ENCODE measurements at regions not wholly inside any gene's neighbourhood (a gene's known extent, or its start where the extent isn't known, plus 50 kb on each side); places are given as distances from the start of the nearest gene placed in this dataset.

DNA sequence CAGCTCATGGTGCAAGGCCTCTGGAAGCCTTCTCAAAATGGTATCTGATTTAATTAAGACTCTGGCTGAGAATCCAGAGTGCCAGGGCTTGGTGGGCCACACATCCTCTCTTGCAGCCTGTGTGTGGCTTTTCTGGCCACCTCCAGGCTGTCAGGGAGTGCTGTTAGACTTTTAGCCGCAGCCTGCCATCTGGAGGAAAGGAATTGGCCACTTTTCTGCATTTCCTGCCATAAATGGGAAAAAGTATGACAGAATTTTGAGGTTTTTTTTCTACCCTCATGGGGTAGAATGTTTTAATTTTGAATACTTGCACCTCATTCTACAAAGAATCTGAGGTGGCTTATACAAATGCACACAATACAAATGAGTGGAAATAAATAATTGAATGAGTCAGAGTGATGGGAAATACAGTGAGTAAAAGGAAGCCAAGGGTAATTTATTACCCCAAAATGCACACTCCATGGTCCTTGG, 218.4 kb downstream of the ADAMTS15 start:
- no peaks in the 10 kb centered on the region for H3K9me3 ChIP-seq
- no peak overlapping the region for H3K4me3 ChIP-seq
- no peak for DNase-seq
- no peak for TF ChIP-seq POLR2A (IDR thresholded peaks at IDR 0.05)
- TF ChIP-seq, protein P1, sequence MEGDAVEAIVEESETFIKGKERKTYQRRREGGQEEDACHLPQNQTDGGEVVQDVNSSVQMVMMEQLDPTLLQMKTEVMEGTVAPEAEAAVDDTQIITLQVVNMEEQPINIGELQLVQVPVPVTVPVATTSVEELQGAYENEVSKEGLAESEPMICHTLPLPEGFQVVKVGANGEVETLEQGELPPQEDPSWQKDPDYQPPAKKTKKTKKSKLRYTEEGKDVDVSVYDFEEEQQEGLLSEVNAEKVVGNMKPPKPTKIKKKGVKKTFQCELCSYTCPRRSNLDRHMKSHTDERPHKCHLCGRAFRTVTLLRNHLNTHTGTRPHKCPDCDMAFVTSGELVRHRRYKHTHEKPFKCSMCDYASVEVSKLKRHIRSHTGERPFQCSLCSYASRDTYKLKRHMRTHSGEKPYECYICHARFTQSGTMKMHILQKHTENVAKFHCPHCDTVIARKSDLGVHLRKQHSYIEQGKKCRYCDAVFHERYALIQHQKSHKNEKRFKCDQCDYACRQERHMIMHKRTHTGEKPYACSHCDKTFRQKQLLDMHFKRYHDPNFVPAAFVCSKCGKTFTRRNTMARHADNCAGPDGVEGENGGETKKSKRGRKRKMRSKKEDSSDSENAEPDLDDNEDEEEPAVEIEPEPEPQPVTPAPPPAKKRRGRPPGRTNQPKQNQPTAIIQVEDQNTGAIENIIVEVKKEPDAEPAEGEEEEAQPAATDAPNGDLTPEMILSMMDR (IDR thresholded peaks at IDR 0.05): no peak
- no peak overlapping the region for H3K27ac ChIP-seq
- intact Hi-C loops (cut with DNase I; ENCODE audit: low total_unique reads): no loop called here
- H3K4me1 ChIP-seq: no peaks in the 10 kb centered on the region
- no peaks in the 10 kb centered on the region for H3K27me3 ChIP-seq
- no peaks in the 10 kb centered on the region for H3K36me3 ChIP-seq

DNA sequence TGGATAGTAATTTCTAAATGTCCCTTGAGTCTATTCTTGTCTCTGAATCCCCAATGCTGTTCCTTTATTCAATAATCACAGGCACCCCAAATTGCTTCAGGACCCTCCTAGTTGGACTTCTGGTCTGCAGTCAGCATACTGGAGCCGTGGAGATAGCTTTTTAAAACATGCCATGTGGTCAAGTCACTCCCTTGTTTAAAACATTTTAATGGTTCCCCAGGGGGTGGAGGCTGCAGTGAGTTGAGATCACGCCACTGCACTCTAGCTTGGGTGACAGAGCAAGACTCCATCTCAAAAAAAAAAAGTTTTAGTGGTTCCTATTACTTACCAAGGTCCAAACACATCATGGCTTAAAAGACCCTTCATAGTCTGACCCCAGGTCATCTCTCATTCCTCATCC, 220.3 kb downstream of the ADAMTS15 start:
- TF ChIP-seq, protein P1 (IDR thresholded peaks at IDR 0.05): no peak
- no peak for TF ChIP-seq POLR2A (IDR thresholded peaks at IDR 0.05)
- Histone ChIP-seq H3K27me3 (no peaks in the 10 kb centered on the region), H3K9me3 (no peaks in the 10 kb centered on the region), H3K36me3 (no peaks in the 10 kb centered on the region), H3K27ac (no peak overlapping the region), H3K4me1 (no peaks in the 10 kb centered on the region), H3K4me3 (no peak overlapping the region)
- intact Hi-C loops (cut with DNase I; ENCODE audit: low total_unique reads): no loop called here
- DNase-seq: no peak

DNA sequence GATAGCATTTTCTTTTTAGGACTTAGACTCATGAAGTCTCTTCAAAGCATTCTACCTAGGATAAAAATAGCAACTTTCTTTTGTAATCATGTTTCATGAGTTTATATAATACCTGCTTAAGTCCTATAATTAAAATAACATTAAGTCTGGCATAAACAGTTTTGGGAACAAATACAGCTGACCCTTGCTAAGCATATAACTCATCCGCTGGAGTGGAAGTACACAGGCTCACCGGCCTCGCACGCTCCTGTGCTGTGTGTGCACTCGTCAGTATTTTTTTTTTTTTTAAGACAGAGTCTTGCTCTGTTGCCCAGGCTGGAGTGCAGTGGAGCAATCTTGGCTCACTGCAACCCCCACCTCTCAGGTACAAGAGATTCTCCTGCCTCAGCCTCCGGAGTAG, 221.8 kb downstream of the ADAMTS15 start:
- intact Hi-C loops (cut with DNase I; ENCODE audit: low total_unique reads): no loop called here
- Histone ChIP-seq H3K27ac (no peak overlapping the region), H3K4me1 (peaks cover 0 to 3% of the 10 kb centered on the region in 2 donors), H3K9me3 (no peaks in the 10 kb centered on the region), H3K36me3 (no peaks in the 10 kb centered on the region), H3K27me3 (no peaks in the 10 kb centered on the region), H3K4me3 (no peak overlapping the region)
- TF ChIP-seq, protein P1 (IDR thresholded peaks at IDR 0.05): no peak
- no peak for TF ChIP-seq POLR2A (IDR thresholded peaks at IDR 0.05)
- DNase-seq: no peak

DNA sequence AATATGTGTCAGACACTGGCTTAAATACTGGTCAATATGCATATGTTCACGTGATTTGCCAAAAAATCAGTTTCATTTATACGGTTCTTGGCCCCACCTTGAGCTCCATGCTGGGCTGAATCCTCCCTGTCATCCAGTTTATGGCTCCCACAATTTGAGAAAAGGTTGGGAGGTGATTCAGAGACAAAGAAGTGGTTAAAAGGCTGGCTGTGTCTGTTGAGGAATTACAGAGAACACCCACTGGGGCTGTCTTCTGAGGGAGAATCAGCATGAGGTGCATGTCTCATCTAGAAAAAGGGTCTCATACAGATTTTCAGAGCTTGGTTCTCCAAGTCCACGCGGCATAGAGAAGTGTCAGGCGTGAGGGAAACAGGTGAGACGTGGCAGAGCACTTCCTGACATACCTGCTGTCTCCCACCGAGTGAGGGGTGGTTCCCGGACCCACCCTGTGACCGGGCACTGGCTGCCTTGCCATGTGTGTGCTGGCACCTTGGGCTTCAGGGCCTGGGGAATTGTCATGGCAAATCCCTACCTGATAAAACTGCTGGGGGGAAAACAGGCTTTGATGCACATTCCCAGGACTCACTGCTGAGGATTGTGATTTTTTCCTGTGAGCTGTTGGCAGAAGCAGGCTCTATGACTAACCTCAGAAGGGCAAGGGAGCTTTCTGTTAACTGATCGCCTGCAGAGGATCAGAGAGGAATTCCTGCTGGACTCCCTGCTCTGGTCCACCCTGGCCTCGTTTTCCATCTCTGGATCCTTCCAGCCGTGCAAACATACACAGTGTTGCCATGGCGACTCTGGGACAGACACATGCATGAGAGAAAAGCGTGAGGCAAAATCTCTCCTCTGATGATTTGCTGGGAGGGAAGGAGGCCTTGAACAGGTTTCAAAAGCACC, 223.6 kb downstream of the ADAMTS15 start:
- Histone ChIP-seq H3K4me1 (peaks cover 0 to 10% of the 10 kb centered on the region in 2 donors), H3K27me3 (no peaks in the 10 kb centered on the region), H3K36me3 (no peaks in the 10 kb centered on the region), H3K9me3 (no peaks in the 10 kb centered on the region), H3K27ac (peak overlapping the region; percentile 11 to 50), H3K4me3 (no peak overlapping the region)
- intact Hi-C loops (cut with DNase I; ENCODE audit: low total_unique reads): no loop called here
- TF ChIP-seq POLR2A (IDR thresholded peaks at IDR 0.05): no peak
- TF ChIP-seq, protein P1 (IDR thresholded peaks at IDR 0.05): no peak
- DNase-seq: peak; percentile 67 to 79

DNA sequence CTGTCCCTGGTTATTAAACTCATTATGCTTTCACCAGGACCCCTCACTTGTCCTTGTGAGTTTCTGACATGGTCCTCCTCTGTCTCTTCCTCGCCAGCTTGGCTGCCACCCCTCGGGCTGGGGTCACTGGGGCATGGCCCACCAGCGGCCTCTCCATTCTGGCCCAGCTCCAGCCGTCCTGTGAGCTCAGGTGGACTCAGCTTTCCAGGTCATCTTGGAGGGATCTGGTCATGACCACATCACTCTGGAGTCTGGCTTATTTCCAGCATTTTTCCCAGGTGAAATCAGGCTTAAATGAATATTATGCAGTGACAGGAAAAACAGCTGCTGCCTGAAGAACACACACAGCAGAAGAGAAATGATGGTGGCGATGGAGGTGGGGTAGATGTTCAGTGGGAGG, 224.5 kb downstream of the ADAMTS15 start:
- Histone ChIP-seq H3K9me3 (no peaks in the 10 kb centered on the region), H3K27me3 (no peaks in the 10 kb centered on the region), H3K36me3 (no peaks in the 10 kb centered on the region), H3K4me3 (no peak overlapping the region), H3K27ac (peak overlapping the region; percentile 11 to 50), H3K4me1 (peaks cover 0 to 10% of the 10 kb centered on the region in 2 donors)
- TF ChIP-seq, protein P1 (IDR thresholded peaks at IDR 0.05): no peak
- no peak for TF ChIP-seq POLR2A (IDR thresholded peaks at IDR 0.05)
- DNase-seq: peak in 1 of 2 donors; percentile 21
- intact Hi-C loops (cut with DNase I; ENCODE audit: low total_unique reads): no loop called here

All from uterus (tissue), 3 donors.